ENCODE measurements at regions not wholly inside any gene's neighbourhood (a gene's known extent, or its start where the extent isn't known, plus 50 kb on each side); places are given as distances from the start of the nearest gene placed in this dataset.

- Histone ChIP-seq H3K27me3 (ENCODE audit: control insufficient read depth in 3 of 3, insufficient read depth in 3 of 3, low read length in 3 of 3) (no peaks in the 10 kb centered on the region), H3K4me3 (ENCODE audit: low read depth in 1 of 3, low read length in 3 of 3) (no peak overlapping the region), H3K4me1 (ENCODE audit: control insufficient read depth in 3 of 3, insufficient read depth in 2 of 3, low read depth in 1 of 3, low read length in 2 of 3) (no peaks in the 10 kb centered on the region), H3K27ac (ENCODE audit: low read depth in 1 of 3, low read length in 2 of 3) (no peak overlapping the region), H3K9me3 (ENCODE audit: control insufficient read depth in 2 of 2, insufficient read depth in 1 of 2, low read depth in 1 of 2, low read length in 1 of 2) (no peaks in the 10 kb centered on the region), H3K36me3 (ENCODE audit: control insufficient read depth in 3 of 3, insufficient read depth in 2 of 3, low read depth in 1 of 3, low read length in 3 of 3) (no peaks in the 10 kb centered on the region)
- 74 to 84% (median 79%) methylated on average over 3 of the region's 3 CpGs for WGBS, 3 donors
- no peak for DNase-seq
- no peak for FAIRE-seq
Observed at GRCh38 chr11:97996762-97997161, 1024.0 kb upstream of the CNTN5 start.

GRCh38 chr11:98003606-98004371, 1017.0 kb upstream of the CNTN5 start:
- DNase-seq (no peak), FAIRE-seq (no peak)
- no peaks in the 10 kb centered on the region for H3K9me3 ChIP-seq (ENCODE audit: control insufficient read depth in 2 of 2, insufficient read depth in 1 of 2, low read depth in 1 of 2, low read length in 1 of 2)
- H3K27ac ChIP-seq (ENCODE audit: low read depth in 1 of 3, low read length in 2 of 3) = no peak overlapping the region
- no peak overlapping the region for H3K4me3 ChIP-seq (ENCODE audit: low read depth in 1 of 3, low read length in 3 of 3)
- no peaks in the 10 kb centered on the region for H3K36me3 ChIP-seq (ENCODE audit: control insufficient read depth in 3 of 3, insufficient read depth in 2 of 3, low read depth in 1 of 3, low read length in 3 of 3)
- no peaks in the 10 kb centered on the region for H3K27me3 ChIP-seq (ENCODE audit: control insufficient read depth in 3 of 3, insufficient read depth in 3 of 3, low read length in 3 of 3)
- H3K4me1 ChIP-seq (ENCODE audit: control insufficient read depth in 3 of 3, insufficient read depth in 2 of 3, low read depth in 1 of 3, low read length in 2 of 3) = no peaks in the 10 kb centered on the region
- 8 to 23% (median 20%) methylated on average over 1 of the region's 1 CpG for WGBS, 3 donors

- no peak for DNase-seq
- H3K27ac ChIP-seq (ENCODE audit: low read depth in 1 of 3, low read length in 2 of 3) = no peak overlapping the region
- no peaks in the 10 kb centered on the region for H3K9me3 ChIP-seq (ENCODE audit: control insufficient read depth in 2 of 2, insufficient read depth in 1 of 2, low read depth in 1 of 2, low read length in 1 of 2)
- H3K4me3 ChIP-seq (ENCODE audit: low read depth in 1 of 3, low read length in 3 of 3) = no peak overlapping the region
- H3K36me3 ChIP-seq (ENCODE audit: control insufficient read depth in 3 of 3, insufficient read depth in 2 of 3, low read depth in 1 of 3, low read length in 3 of 3) = no peaks in the 10 kb centered on the region
- no peaks in the 10 kb centered on the region for H3K27me3 ChIP-seq (ENCODE audit: control insufficient read depth in 3 of 3, insufficient read depth in 3 of 3, low read length in 3 of 3)
- no peak for FAIRE-seq
- WGBS, 3 donors = 92 to 96% (median 92%) methylated on average over 2 of the region's 2 CpGs
- H3K4me1 ChIP-seq (ENCODE audit: control insufficient read depth in 3 of 3, insufficient read depth in 2 of 3, low read depth in 1 of 3, low read length in 2 of 3) = no peaks in the 10 kb centered on the region
Observed at GRCh38 chr11:98007072-98007471, 1013.7 kb upstream of the CNTN5 start.

GRCh38 chr11:98027652-98028051, 993.1 kb upstream of the CNTN5 start:
- Histone ChIP-seq H3K27ac (ENCODE audit: low read depth in 1 of 3, low read length in 2 of 3) (no peak overlapping the region), H3K4me1 (ENCODE audit: control insufficient read depth in 3 of 3, insufficient read depth in 2 of 3, low read depth in 1 of 3, low read length in 2 of 3) (no peaks in the 10 kb centered on the region), H3K27me3 (ENCODE audit: control insufficient read depth in 3 of 3, insufficient read depth in 3 of 3, low read length in 3 of 3) (no peaks in the 10 kb centered on the region), H3K36me3 (ENCODE audit: control insufficient read depth in 3 of 3, insufficient read depth in 2 of 3, low read depth in 1 of 3, low read length in 3 of 3) (no peaks in the 10 kb centered on the region), H3K4me3 (ENCODE audit: low read depth in 1 of 3, low read length in 3 of 3) (no peak overlapping the region), H3K9me3 (ENCODE audit: control insufficient read depth in 2 of 2, insufficient read depth in 1 of 2, low read depth in 1 of 2, low read length in 1 of 2) (peaks cover 0 to under 1% of the 10 kb centered on the region in 2 donors)
- FAIRE-seq (no peak), DNase-seq (no peak)
- WGBS, 3 donors = 56 to 63% (median 63%) methylated on average over 2 of the region's 2 CpGs

- peaks cover 0 to 3% of the 10 kb centered on the region in 2 donors for H3K9me3 ChIP-seq (ENCODE audit: control insufficient read depth in 2 of 2, insufficient read depth in 1 of 2, low read depth in 1 of 2, low read length in 1 of 2)
- H3K36me3 ChIP-seq (ENCODE audit: control insufficient read depth in 3 of 3, insufficient read depth in 2 of 3, low read depth in 1 of 3, low read length in 3 of 3) = no peaks in the 10 kb centered on the region
- FAIRE-seq (no peak), DNase-seq (no peak)
- 53 to 81% (median 73%) methylated on average over 1 of the region's 1 CpG for WGBS, 3 donors
- no peaks in the 10 kb centered on the region for H3K27me3 ChIP-seq (ENCODE audit: control insufficient read depth in 3 of 3, insufficient read depth in 3 of 3, low read length in 3 of 3)
- H3K27ac ChIP-seq (ENCODE audit: low read depth in 1 of 3, low read length in 2 of 3) = no peak overlapping the region
- H3K4me3 ChIP-seq (ENCODE audit: low read depth in 1 of 3, low read length in 3 of 3) = no peak overlapping the region
- H3K4me1 ChIP-seq (ENCODE audit: control insufficient read depth in 3 of 3, insufficient read depth in 2 of 3, low read depth in 1 of 3, low read length in 2 of 3) = no peaks in the 10 kb centered on the region
Observed at GRCh38 chr11:98029832-98030231, 990.9 kb upstream of the CNTN5 start.

- no peak for FAIRE-seq
- WGBS, 3 donors = 82 to 90% (median 88%) methylated on average over 5 of the region's 5 CpGs
Observed at GRCh38 chr11:98036810-98037209, 983.9 kb upstream of the CNTN5 start.

GRCh38 chr11:98040061-98040808, 980.5 kb upstream of the CNTN5 start:
- Histone ChIP-seq H3K4me1 (ENCODE audit: control insufficient read depth in 3 of 3, insufficient read depth in 2 of 3, low read depth in 1 of 3, low read length in 2 of 3) (no peaks in the 10 kb centered on the region), H3K27ac (ENCODE audit: low read depth in 1 of 3, low read length in 2 of 3) (no peak overlapping the region), H3K4me3 (ENCODE audit: low read depth in 1 of 3, low read length in 3 of 3) (no peak overlapping the region)

More at GRCh38 chr11:98036810-98037209, 983.9 kb upstream of the CNTN5 start:
- Histone ChIP-seq H3K27me3 (ENCODE audit: control insufficient read depth in 3 of 3, insufficient read depth in 3 of 3, low read length in 3 of 3) (no peaks in the 10 kb centered on the region), H3K27ac (ENCODE audit: low read depth in 1 of 3, low read length in 2 of 3) (no peak overlapping the region), H3K4me1 (ENCODE audit: control insufficient read depth in 3 of 3, insufficient read depth in 2 of 3, low read depth in 1 of 3, low read length in 2 of 3) (no peaks in the 10 kb centered on the region), H3K36me3 (ENCODE audit: control insufficient read depth in 3 of 3, insufficient read depth in 2 of 3, low read depth in 1 of 3, low read length in 3 of 3) (no peaks in the 10 kb centered on the region), H3K4me3 (ENCODE audit: low read depth in 1 of 3, low read length in 3 of 3) (no peak overlapping the region), H3K9me3 (ENCODE audit: control insufficient read depth in 2 of 2, insufficient read depth in 1 of 2, low read depth in 1 of 2, low read length in 1 of 2) (peaks cover 0 to 3% of the 10 kb centered on the region in 2 donors)
- DNase-seq = no peak

GRCh38 chr11:98047647-98048046, 973.1 kb upstream of the CNTN5 start:
- no peak for FAIRE-seq
- Histone ChIP-seq H3K9me3 (ENCODE audit: control insufficient read depth in 2 of 2, insufficient read depth in 1 of 2, low read depth in 1 of 2, low read length in 1 of 2) (no peaks in the 10 kb centered on the region), H3K27ac (ENCODE audit: low read depth in 1 of 3, low read length in 2 of 3) (no peak overlapping the region), H3K36me3 (ENCODE audit: control insufficient read depth in 3 of 3, insufficient read depth in 2 of 3, low read depth in 1 of 3, low read length in 3 of 3) (no peaks in the 10 kb centered on the region), H3K4me1 (ENCODE audit: control insufficient read depth in 3 of 3, insufficient read depth in 2 of 3, low read depth in 1 of 3, low read length in 2 of 3) (no peaks in the 10 kb centered on the region), H3K4me3 (ENCODE audit: low read depth in 1 of 3, low read length in 3 of 3) (no peak overlapping the region), H3K27me3 (ENCODE audit: control insufficient read depth in 3 of 3, insufficient read depth in 3 of 3, low read length in 3 of 3) (no peaks in the 10 kb centered on the region)
- WGBS, 3 donors = 52 to 73% (median 58%) methylated on average over 3 of the region's 3 CpGs
- no peak for DNase-seq

More at GRCh38 chr11:98040061-98040808, 980.5 kb upstream of the CNTN5 start:
- FAIRE-seq = no peak
- 95 to 96% (median 95%) methylated on average over 4 of the region's 4 CpGs for WGBS, 3 donors
- Histone ChIP-seq H3K36me3 (ENCODE audit: control insufficient read depth in 3 of 3, insufficient read depth in 2 of 3, low read depth in 1 of 3, low read length in 3 of 3) (no peaks in the 10 kb centered on the region), H3K9me3 (ENCODE audit: control insufficient read depth in 2 of 2, insufficient read depth in 1 of 2, low read depth in 1 of 2, low read length in 1 of 2) (no peaks in the 10 kb centered on the region), H3K27me3 (ENCODE audit: control insufficient read depth in 3 of 3, insufficient read depth in 3 of 3, low read length in 3 of 3) (no peaks in the 10 kb centered on the region)
- no peak for DNase-seq
